GM10266 (cell line): ENCODE measurements at regions not wholly inside any gene's neighbourhood (a gene's known extent, or its start where the extent isn't known, plus 50 kb on each side); places are given as distances from the start of the nearest gene placed in this dataset.

Source experiments
- DNase-seq: peaks from one replicate; pipeline ENCODE4 v3.0.0; 2012; ENCODE audit errors: extremely low spot score
- CTCF ChIP-seq: IDR thresholded peaks from 2 replicates; pipeline ENCODE4 v1.5.1; 2012; ENCODE audit warnings: mild to moderate bottlenecking, low read depth; ENCODE audit not compliant: control insufficient read depth, insufficient read depth; ENCODE audit errors: missing control alignments

GRCh38 chr13:97559030-97559429, 125.1 kb downstream of the RAP2A start:
- no peak for TF ChIP-seq CTCF
- DNase-seq, result no peak

- DNase-seq, result no peak
- TF ChIP-seq CTCF, result no peak
Observed at GRCh38 chr13:97559981-97560380, 126.0 kb downstream of the RAP2A start.

- no peak for TF ChIP-seq CTCF
- no peak for DNase-seq
Observed at GRCh38 chr13:97561182-97561581, 127.2 kb downstream of the RAP2A start.

GRCh38 chr13:97562962-97563361, 129.0 kb downstream of the RAP2A start:
- DNase-seq, result no peak
- TF ChIP-seq CTCF, result no peak

- DNase-seq, result no peak
- TF ChIP-seq CTCF, result no peak
Observed at GRCh38 chr13:97564956-97565355, 131.0 kb downstream of the RAP2A start.

- no peak for TF ChIP-seq CTCF
- DNase-seq, result no peak
Observed at GRCh38 chr13:97565906-97566305, 131.9 kb downstream of the RAP2A start.

GRCh38 chr13:97566907-97567306, 132.9 kb downstream of the RAP2A start:
- no peak for DNase-seq
- peak; percentile 25 for TF ChIP-seq CTCF
